ENCODE measurements at regions not wholly inside any gene's neighbourhood (a gene's known extent, or its start where the extent isn't known, plus 50 kb on each side); places are given as distances from the start of the nearest gene placed in this dataset.

DNA sequence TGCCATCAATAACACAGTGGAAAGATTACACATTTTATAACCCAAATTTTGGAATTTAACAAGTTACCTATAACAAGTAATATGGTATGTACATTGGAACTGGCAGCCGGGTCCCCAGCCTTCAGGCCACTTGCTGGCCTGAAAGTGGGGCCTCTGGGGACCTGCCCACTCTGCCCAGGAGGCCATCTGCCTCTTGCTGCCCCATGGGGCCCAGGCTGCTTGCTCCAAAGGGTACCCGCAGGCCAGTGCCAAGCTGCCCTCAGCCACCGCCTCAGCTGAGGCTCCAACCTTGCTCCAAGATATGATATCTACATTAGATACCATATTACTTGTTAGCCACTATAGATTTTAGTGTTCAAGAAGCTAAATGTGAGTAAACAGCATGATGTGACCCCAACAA is 120.8 kb upstream of the TMEFF2 start:
- TF ChIP-seq, protein P1, sequence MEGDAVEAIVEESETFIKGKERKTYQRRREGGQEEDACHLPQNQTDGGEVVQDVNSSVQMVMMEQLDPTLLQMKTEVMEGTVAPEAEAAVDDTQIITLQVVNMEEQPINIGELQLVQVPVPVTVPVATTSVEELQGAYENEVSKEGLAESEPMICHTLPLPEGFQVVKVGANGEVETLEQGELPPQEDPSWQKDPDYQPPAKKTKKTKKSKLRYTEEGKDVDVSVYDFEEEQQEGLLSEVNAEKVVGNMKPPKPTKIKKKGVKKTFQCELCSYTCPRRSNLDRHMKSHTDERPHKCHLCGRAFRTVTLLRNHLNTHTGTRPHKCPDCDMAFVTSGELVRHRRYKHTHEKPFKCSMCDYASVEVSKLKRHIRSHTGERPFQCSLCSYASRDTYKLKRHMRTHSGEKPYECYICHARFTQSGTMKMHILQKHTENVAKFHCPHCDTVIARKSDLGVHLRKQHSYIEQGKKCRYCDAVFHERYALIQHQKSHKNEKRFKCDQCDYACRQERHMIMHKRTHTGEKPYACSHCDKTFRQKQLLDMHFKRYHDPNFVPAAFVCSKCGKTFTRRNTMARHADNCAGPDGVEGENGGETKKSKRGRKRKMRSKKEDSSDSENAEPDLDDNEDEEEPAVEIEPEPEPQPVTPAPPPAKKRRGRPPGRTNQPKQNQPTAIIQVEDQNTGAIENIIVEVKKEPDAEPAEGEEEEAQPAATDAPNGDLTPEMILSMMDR (IDR thresholded peaks at IDR 0.05), result no peak
- TF ChIP-seq POLR2AphosphoS5 (IDR thresholded peaks at IDR 0.05) (no peak), POLR2A (IDR thresholded peaks at IDR 0.05) (no peak)

Measured in breast epithelium (tissue), 3 donors.